HG03521 (cell line): ENCODE measurements at regions not wholly inside any gene's neighbourhood (a gene's known extent, or its start where the extent isn't known, plus 50 kb on each side); places are given as distances from the start of the nearest gene placed in this dataset.
"Not testable (repeated sequence)": the region's sequence is repeated elsewhere in the genome, so short reads cannot be mapped to it uniquely, and the experiment has no call there.

ENCODE experiments used
- ATAC-seq: cut with Tn5 transposase; IDR thresholded peaks from one replicate; pipeline ENCODE4 v1.9.1; 2021; ENCODE audit warnings: mild to moderate bottlenecking, moderate library complexity; ENCODE audit not compliant: unreplicated experiment

DNA sequence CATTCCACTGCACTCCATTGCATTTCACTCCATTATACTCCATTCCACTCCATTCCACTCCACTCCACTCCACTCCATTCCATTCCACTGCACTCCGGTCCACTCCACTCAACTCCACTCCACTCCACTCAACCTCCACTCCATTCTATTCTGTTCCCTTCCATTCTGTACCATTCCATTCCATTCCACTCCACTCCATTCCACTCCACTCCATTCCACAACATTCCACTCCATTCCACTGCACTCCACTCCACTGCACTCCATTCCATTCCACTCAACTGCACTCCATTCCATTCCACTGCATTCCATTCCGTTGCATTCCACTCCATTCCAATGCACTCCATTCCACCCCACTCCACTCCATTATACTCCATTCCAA lies 2565.3 kb upstream of the TPTE start:
- not testable (repeated sequence) for ATAC-seq

DNA sequence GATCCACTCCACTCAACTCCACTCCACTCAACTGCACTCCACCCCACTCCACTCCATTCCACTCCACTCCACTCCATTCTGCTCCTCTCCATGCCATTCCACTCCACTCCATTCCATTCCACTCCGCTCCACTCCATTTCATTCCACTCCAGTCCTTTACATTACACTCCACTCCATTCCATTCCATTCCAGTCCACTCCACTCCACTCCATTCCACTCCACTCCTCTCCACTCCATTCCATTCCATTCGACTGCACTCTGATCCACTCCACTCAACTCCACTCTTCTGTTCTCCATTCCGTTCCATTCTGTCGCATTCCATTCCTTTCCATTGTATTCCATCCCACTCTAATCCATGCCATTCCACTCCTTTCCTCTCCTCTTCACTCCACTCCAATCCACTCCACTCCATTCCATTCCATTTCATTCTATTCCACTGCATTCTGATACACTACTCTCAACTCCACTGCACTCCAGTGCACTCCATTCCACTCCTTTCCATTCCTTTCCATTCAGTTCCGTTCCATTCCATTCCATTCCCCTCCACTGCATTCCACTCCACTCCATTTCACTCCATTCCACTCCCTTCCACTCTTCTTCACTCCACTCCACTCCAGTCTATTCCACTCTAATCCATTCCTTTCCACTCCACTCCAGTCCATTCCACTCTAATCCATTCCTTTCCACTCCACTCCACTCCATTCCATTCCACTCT lies 2564.2 kb upstream of the TPTE start:
- not testable (repeated sequence) for ATAC-seq

DNA sequence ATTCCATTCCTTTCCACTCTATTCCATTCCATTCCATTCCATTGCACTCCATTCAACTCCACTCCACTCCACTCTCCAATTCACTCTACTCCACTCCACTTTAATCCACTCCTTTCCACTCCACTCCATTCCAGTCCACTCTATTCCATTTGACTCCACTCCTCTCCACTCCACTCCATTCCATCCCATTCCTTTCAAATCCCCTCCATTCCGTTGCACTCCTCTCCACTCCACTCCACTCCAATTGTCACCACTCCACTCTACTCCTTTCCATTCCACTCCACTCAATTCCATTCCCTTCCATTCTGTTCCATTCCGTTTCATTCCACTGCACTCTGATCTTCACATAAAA lies 2563.7 kb upstream of the TPTE start:
- ATAC-seq: no peak
